ENCODE measurements at regions not wholly inside any gene's neighbourhood (a gene's known extent, or its start where the extent isn't known, plus 50 kb on each side); places are given as distances from the start of the nearest gene placed in this dataset.

- no peak for DNase-seq
- H3K9me3 Mint-ChIP-seq = peaks cover 5% of the 10 kb centered on the region; the same call in 1 of the 2 replicates
- no peaks in the 10 kb centered on the region for H3K36me3 Mint-ChIP-seq (ENCODE audit: low read depth)
- no peak overlapping the region for H3K4me3 Mint-ChIP-seq
- TF ChIP-seq, protein P1, sequence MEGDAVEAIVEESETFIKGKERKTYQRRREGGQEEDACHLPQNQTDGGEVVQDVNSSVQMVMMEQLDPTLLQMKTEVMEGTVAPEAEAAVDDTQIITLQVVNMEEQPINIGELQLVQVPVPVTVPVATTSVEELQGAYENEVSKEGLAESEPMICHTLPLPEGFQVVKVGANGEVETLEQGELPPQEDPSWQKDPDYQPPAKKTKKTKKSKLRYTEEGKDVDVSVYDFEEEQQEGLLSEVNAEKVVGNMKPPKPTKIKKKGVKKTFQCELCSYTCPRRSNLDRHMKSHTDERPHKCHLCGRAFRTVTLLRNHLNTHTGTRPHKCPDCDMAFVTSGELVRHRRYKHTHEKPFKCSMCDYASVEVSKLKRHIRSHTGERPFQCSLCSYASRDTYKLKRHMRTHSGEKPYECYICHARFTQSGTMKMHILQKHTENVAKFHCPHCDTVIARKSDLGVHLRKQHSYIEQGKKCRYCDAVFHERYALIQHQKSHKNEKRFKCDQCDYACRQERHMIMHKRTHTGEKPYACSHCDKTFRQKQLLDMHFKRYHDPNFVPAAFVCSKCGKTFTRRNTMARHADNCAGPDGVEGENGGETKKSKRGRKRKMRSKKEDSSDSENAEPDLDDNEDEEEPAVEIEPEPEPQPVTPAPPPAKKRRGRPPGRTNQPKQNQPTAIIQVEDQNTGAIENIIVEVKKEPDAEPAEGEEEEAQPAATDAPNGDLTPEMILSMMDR (IDR thresholded peaks at IDR 0.05) = no peak
- H3K4me1 Mint-ChIP-seq (ENCODE audit: low read depth) = no peaks in the 10 kb centered on the region
- peaks cover 8% of the 10 kb centered on the region for H3K27me3 Mint-ChIP-seq (ENCODE audit: insufficient read depth)
- no peak overlapping the region for H3K27ac Mint-ChIP-seq
Measured at GRCh38 chr1:29478151-29478791, 241.9 kb downstream of the PTPRU start.

DNA sequence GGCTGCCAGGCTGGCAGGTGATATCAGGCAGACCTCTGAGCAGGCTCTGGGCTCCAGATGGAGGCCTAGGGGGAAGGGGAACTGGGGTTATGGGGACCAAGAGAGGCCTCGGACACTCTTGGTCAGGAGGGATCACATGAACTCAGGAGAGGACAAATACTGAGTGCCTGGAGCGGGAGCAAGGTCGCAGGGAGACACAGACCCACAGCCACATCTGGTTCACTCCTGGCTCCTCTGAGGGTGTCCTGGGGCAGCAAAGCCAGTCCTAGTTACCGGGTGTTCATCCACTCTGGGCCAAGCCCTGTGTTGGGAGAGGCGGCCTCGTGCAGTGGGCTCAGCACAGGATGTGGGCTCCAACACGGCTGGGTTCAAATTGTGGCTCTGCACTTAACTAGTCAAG lies 239.0 kb downstream of the PTPRU start:
- Mint-ChIP-seq H3K27me3 (ENCODE audit: insufficient read depth) (peaks cover 8% of the 10 kb centered on the region), H3K27ac (no peak overlapping the region), H3K4me3 (no peak overlapping the region), H3K36me3 (ENCODE audit: low read depth) (no peaks in the 10 kb centered on the region), H3K9me3 (peaks cover 3% of the 10 kb centered on the region; the same call in 1 of the 2 replicates), H3K4me1 (ENCODE audit: low read depth) (no peaks in the 10 kb centered on the region)
- TF ChIP-seq, protein P1 (IDR thresholded peaks at IDR 0.05) = no peak
- DNase-seq = no peak

GRCh38 chr1:29474274-29475244 lies 238.2 kb downstream of the PTPRU start:
- no peak for DNase-seq
- Mint-ChIP-seq H3K4me3 (no peak overlapping the region), H3K27ac (no peak overlapping the region), H3K36me3 (ENCODE audit: low read depth) (no peaks in the 10 kb centered on the region), H3K9me3 (peaks cover 6% of the 10 kb centered on the region; the same call in 1 of the 2 replicates), H3K27me3 (ENCODE audit: insufficient read depth) (peaks cover 8% of the 10 kb centered on the region), H3K4me1 (ENCODE audit: low read depth) (no peaks in the 10 kb centered on the region)
- TF ChIP-seq, protein P1 (IDR thresholded peaks at IDR 0.05) = no peak

- Mint-ChIP-seq H3K36me3 (ENCODE audit: low read depth) (no peaks in the 10 kb centered on the region), H3K27ac (no peak overlapping the region), H3K4me1 (ENCODE audit: low read depth) (no peaks in the 10 kb centered on the region), H3K9me3 (peaks cover 14% of the 10 kb centered on the region), H3K4me3 (no peak overlapping the region), H3K27me3 (ENCODE audit: insufficient read depth) (peaks cover 11% of the 10 kb centered on the region; the same call in 1 of the 2 replicates)
- TF ChIP-seq, protein P1 (IDR thresholded peaks at IDR 0.05) = no peak
- no peak for DNase-seq
Measured at GRCh38 chr1:29473161-29473855, 237.0 kb downstream of the PTPRU start.

GRCh38 chr1:29471487-29472313 lies 235.4 kb downstream of the PTPRU start:
- DNase-seq = no peak
- no peak overlapping the region for H3K4me3 Mint-ChIP-seq
- H3K27ac Mint-ChIP-seq = no peak overlapping the region
- H3K9me3 Mint-ChIP-seq = peaks cover 22% of the 10 kb centered on the region
- peaks cover 13% of the 10 kb centered on the region; the same call in 1 of the 2 replicates for H3K27me3 Mint-ChIP-seq (ENCODE audit: insufficient read depth)
- no peaks in the 10 kb centered on the region for H3K36me3 Mint-ChIP-seq (ENCODE audit: low read depth)
- TF ChIP-seq, protein P1 (IDR thresholded peaks at IDR 0.05) = no peak
- H3K4me1 Mint-ChIP-seq (ENCODE audit: low read depth) = no peaks in the 10 kb centered on the region

All from HFFc6 (cell line).